ENCODE measurements at regions not wholly inside any gene's neighbourhood (a gene's known extent, or its start where the extent isn't known, plus 50 kb on each side); places are given as distances from the start of the nearest gene placed in this dataset.

DNA sequence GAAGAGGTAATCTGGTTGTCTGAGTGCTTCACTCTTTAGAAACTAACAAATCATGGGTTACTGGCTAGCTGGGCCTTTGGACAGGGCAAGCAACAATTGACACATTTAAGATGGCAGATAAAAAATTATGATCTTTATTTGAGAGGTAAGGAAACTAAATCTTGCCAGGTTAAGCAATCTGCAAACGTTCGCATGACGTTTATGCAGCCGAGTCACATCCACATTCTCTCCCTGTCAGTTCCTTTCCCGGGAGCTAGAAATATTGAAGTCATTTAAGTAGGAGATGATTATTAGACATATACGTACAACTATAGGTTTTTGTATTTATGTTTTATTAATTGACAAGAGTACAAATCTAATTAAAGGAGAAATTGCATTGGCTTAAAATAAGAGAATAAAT lies 57.4 kb upstream of the RCN1 start:
- H3F3A ChIP-seq (ENCODE audit: low read depth) = no peaks in the 10 kb centered on the region
- no peaks in the 10 kb centered on the region for H3K9me3 ChIP-seq (ENCODE audit: insufficient read depth, low read depth, low read length)
- no peaks in the 10 kb centered on the region for H4K20me1 ChIP-seq (ENCODE audit: insufficient read depth, low read length, poor library complexity, severe bottlenecking)
- H3K9ac ChIP-seq (ENCODE audit: low read depth, low read length, poor library complexity, severe bottlenecking) = no peak overlapping the region
- no peaks in the 10 kb centered on the region for H3K27me3 ChIP-seq (ENCODE audit: insufficient read depth, low read length, poor library complexity, severe bottlenecking)
- H3K4me3 ChIP-seq (ENCODE audit: low read length, poor library complexity, severe bottlenecking) = no peak overlapping the region
- no peak for TF ChIP-seq EZH2phosphoT487 (IDR thresholded peaks at IDR 0.05; ENCODE audit: borderline replicate concordance)
- TF ChIP-seq CTCF (conservative IDR thresholded peaks at IDR 0.05; ENCODE audit: low read length) = no peak
- H3K9me2 ChIP-seq (replicated peaks; ENCODE audit: low read depth, low read length) = no peaks in the 10 kb centered on the region
- H3K4me2 ChIP-seq (ENCODE audit: low read depth, low read length, poor library complexity, severe bottlenecking) = no peak overlapping the region
- H2AFZ ChIP-seq (ENCODE audit: low read length) = no peak overlapping the region
- H3K4me1 ChIP-seq (ENCODE audit: insufficient read depth, low read length, poor library complexity, severe bottlenecking) = no peaks in the 10 kb centered on the region
- no peaks in the 10 kb centered on the region for H3K36me3 ChIP-seq (ENCODE audit: insufficient read depth, low read length)
- no peaks in the 10 kb centered on the region for H3K79me2 ChIP-seq (ENCODE audit: insufficient read depth, low read length)

- Histone ChIP-seq H3K9ac (ENCODE audit: low read depth, low read length, poor library complexity, severe bottlenecking) (no peak overlapping the region), H3K36me3 (ENCODE audit: insufficient read depth, low read length) (no peaks in the 10 kb centered on the region), H3K4me3 (ENCODE audit: low read length, poor library complexity, severe bottlenecking) (no peak overlapping the region), H3K9me3 (ENCODE audit: insufficient read depth, low read depth, low read length) (no peaks in the 10 kb centered on the region), H3K4me2 (ENCODE audit: low read depth, low read length, poor library complexity, severe bottlenecking) (no peak overlapping the region), H3K79me2 (ENCODE audit: insufficient read depth, low read length) (no peaks in the 10 kb centered on the region), H3K4me1 (ENCODE audit: insufficient read depth, low read length, poor library complexity, severe bottlenecking) (no peaks in the 10 kb centered on the region), H4K20me1 (ENCODE audit: insufficient read depth, low read length, poor library complexity, severe bottlenecking) (no peaks in the 10 kb centered on the region), H3K27me3 (ENCODE audit: insufficient read depth, low read length, poor library complexity, severe bottlenecking) (no peaks in the 10 kb centered on the region), H3F3A (ENCODE audit: low read depth) (no peaks in the 10 kb centered on the region), H2AFZ (ENCODE audit: low read length) (no peak overlapping the region), H3K9me2 (replicated peaks; ENCODE audit: low read depth, low read length) (no peaks in the 10 kb centered on the region)
- TF ChIP-seq CTCF (conservative IDR thresholded peaks at IDR 0.05; ENCODE audit: low read length) = no peak
- TF ChIP-seq EZH2phosphoT487 (IDR thresholded peaks at IDR 0.05; ENCODE audit: borderline replicate concordance) = no peak
These were observed 57.8 kb upstream of the RCN1 start for GRCh38 chr11:32033067-32033466.

- no peaks in the 10 kb centered on the region for H3K36me3 ChIP-seq (ENCODE audit: insufficient read depth, low read length)
- H3F3A ChIP-seq (ENCODE audit: low read depth) = no peaks in the 10 kb centered on the region
- H2AFZ ChIP-seq (ENCODE audit: low read length) = no peak overlapping the region
- TF ChIP-seq EZH2phosphoT487 (IDR thresholded peaks at IDR 0.05; ENCODE audit: borderline replicate concordance) (no peak), CTCF (conservative IDR thresholded peaks at IDR 0.05; ENCODE audit: low read length) (no peak)
- no peaks in the 10 kb centered on the region for H3K9me3 ChIP-seq (ENCODE audit: insufficient read depth, low read depth, low read length)
- no peaks in the 10 kb centered on the region for H3K79me2 ChIP-seq (ENCODE audit: insufficient read depth, low read length)
- no peaks in the 10 kb centered on the region for H3K27me3 ChIP-seq (ENCODE audit: insufficient read depth, low read length, poor library complexity, severe bottlenecking)
- no peak overlapping the region for H3K4me3 ChIP-seq (ENCODE audit: low read length, poor library complexity, severe bottlenecking)
- H3K9me2 ChIP-seq (replicated peaks; ENCODE audit: low read depth, low read length) = no peaks in the 10 kb centered on the region
- no peak overlapping the region for H3K4me2 ChIP-seq (ENCODE audit: low read depth, low read length, poor library complexity, severe bottlenecking)
- no peaks in the 10 kb centered on the region for H3K4me1 ChIP-seq (ENCODE audit: insufficient read depth, low read length, poor library complexity, severe bottlenecking)
- H3K9ac ChIP-seq (ENCODE audit: low read depth, low read length, poor library complexity, severe bottlenecking) = no peak overlapping the region
- H4K20me1 ChIP-seq (ENCODE audit: insufficient read depth, low read length, poor library complexity, severe bottlenecking) = no peaks in the 10 kb centered on the region
These were observed 58.4 kb upstream of the RCN1 start for GRCh38 chr11:32032478-32032877.

All from Loucy (cell line).